GM23338 (cell line): ENCODE measurements at regions not wholly inside any gene's neighbourhood (a gene's known extent, or its start where the extent isn't known, plus 50 kb on each side); places are given as distances from the start of the nearest gene placed in this dataset.
"Not testable (repeated sequence)": the region's sequence is repeated elsewhere in the genome, so short reads cannot be mapped to it uniquely, and the experiment has no call there.

Experiments
- ATAC-seq: fragments of 200-7000 bp; cut with Tn5 transposase; 3 replicates; pipeline ENCODE4 v1.9.1; 2020
- DNase-seq: peaks from one replicate; pipeline ENCODE4 v3.0.0-alpha.2; 2015; ENCODE audit warnings: low spot score
- H2AFZ ChIP-seq: fragments of 200-600 bp; sonication (generic); 2 replicates; pipeline ENCODE4 v1.8.0; 2016; ENCODE audit warnings: antibody characterized with exemption, mild to moderate bottlenecking, moderate library complexity
- H3F3A ChIP-seq: fragments of 200-600 bp; sonication (generic); replicated peaks from 2 replicates; pipeline ENCODE4 v1.8.0; 2017; ENCODE audit warnings: antibody characterized with exemption, mixed run types, low read depth
- H3K27ac ChIP-seq: fragments of 200-600 bp; sonication (generic); 2 replicates; pipeline ENCODE4 v1.6.1; 2016; ENCODE audit warnings: low read depth
- H3K27me3 ChIP-seq: fragments of 200-600 bp; sonication (generic); 2 replicates; pipeline ENCODE4 v1.8.0; 2016; ENCODE audit warnings: mild to moderate bottlenecking, mixed run types, moderate library complexity; ENCODE audit not compliant: insufficient read depth
- H3K36me3 ChIP-seq: fragments of 200-600 bp; sonication (generic); 2 replicates; pipeline ENCODE4 v1.8.0; 2016; ENCODE audit warnings: mild to moderate bottlenecking; ENCODE audit not compliant: insufficient read depth
- H3K4me1 ChIP-seq: fragments of 200-600 bp; sonication (generic); 2 replicates; pipeline ENCODE4 v1.8.0; 2016; ENCODE audit warnings: mild to moderate bottlenecking, moderate library complexity; ENCODE audit not compliant: insufficient read depth
- H3K4me2 ChIP-seq: fragments of 200-600 bp; sonication (generic); 2 replicates; pipeline ENCODE4 v1.7.1; 2017; ENCODE audit warnings: mixed run types
- H3K4me3 ChIP-seq: fragments of 200-600 bp; sonication (generic); 2 replicates; pipeline ENCODE4 v1.6.1; 2016; ENCODE audit warnings: mixed run types
- H3K79me2 ChIP-seq: fragments of 200-600 bp; sonication (generic); replicated peaks from 2 replicates; pipeline ENCODE4 v1.8.0; 2017; ENCODE audit warnings: mild to moderate bottlenecking; ENCODE audit not compliant: insufficient read depth
- H3K9me2 ChIP-seq: fragments of 200-600 bp; sonication (generic); 2 replicates; pipeline ENCODE4 v1.8.0; 2017; ENCODE audit not compliant: insufficient read depth
- H4K20me1 ChIP-seq: fragments of 200-600 bp; sonication (generic); replicated peaks from 2 replicates; pipeline ENCODE4 v1.8.0; 2017; ENCODE audit warnings: mild to moderate bottlenecking; ENCODE audit not compliant: insufficient read depth
- H3K27ac Mint-ChIP-seq: 2 replicates; pipeline ENCODE4 v1.8.0; 2020; ENCODE audit warnings: inconsistent platforms, mild to moderate bottlenecking, moderate library complexity, mixed read lengths
- H3K27me3 Mint-ChIP-seq: 3 replicates; pipeline ENCODE4 v1.8.0; 2022; ENCODE audit warnings: low read depth, mild to moderate bottlenecking, moderate library complexity, mixed read lengths, inconsistent platforms; ENCODE audit not compliant: insufficient read depth, poor library complexity
- H3K36me3 Mint-ChIP-seq: 3 replicates; pipeline ENCODE4 v1.8.0; 2021; ENCODE audit warnings: low read depth, mild to moderate bottlenecking, inconsistent platforms, moderate library complexity, mixed read lengths
- H3K4me1 Mint-ChIP-seq: 3 replicates; pipeline ENCODE4 v1.8.0; 2020; ENCODE audit warnings: mild to moderate bottlenecking, inconsistent platforms, mixed read lengths
- H3K4me3 Mint-ChIP-seq: 3 replicates; pipeline ENCODE4 v1.8.0; 2021; ENCODE audit warnings: moderate library complexity, mild to moderate bottlenecking, inconsistent platforms, mixed read lengths
- H3K9me3 Mint-ChIP-seq: 3 replicates; pipeline ENCODE4 v1.8.0; 2020; ENCODE audit warnings: moderate library complexity, mild to moderate bottlenecking, inconsistent platforms, mixed read lengths
- CREB1 ChIP-seq: fragments of 250-450 bp; sonication (Bioruptor Pico); IDR thresholded peaks from 2 replicates; pipeline ENCODE4 v1.5.0; 2020; ENCODE audit warnings: low read depth, mild to moderate bottlenecking, moderate library complexity
- ETS1 ChIP-seq: IDR thresholded peaks from 2 replicates; pipeline ENCODE4 v1.6.1; 2016; ENCODE audit warnings: antibody characterized with exemption
- EZH2 ChIP-seq: fragments of 200-600 bp; sonication (generic); IDR thresholded peaks from one replicate; pipeline ENCODE4 v1.8.0; 2017; ENCODE audit warnings: antibody characterized with exemption, mild to moderate bottlenecking, low read depth; ENCODE audit not compliant: unreplicated experiment
- EZH2phosphoT487 ChIP-seq: fragments of 200-600 bp; sonication (generic); IDR thresholded peaks from one replicate; pipeline ENCODE4 v1.8.1; 2018; ENCODE audit warnings: antibody characterized with exemption; ENCODE audit not compliant: unreplicated experiment
- JUNB ChIP-seq: IDR thresholded peaks from one replicate; pipeline ENCODE4 v1.6.1; 2016; ENCODE audit warnings: antibody characterized with exemption; ENCODE audit not compliant: unreplicated experiment
- POLR2AphosphoS5 ChIP-seq: IDR thresholded peaks from 2 replicates; pipeline ENCODE4 v1.6.1; 2016; ENCODE audit warnings: antibody characterized with exemption, low read depth
- STAT1 ChIP-seq: IDR thresholded peaks from one replicate; pipeline ENCODE4 v1.6.1; 2016; ENCODE audit warnings: antibody characterized with exemption; ENCODE audit not compliant: unreplicated experiment
- ZNF114 ChIP-seq: fragments of 250-450 bp; sonication (Bioruptor Pico); IDR thresholded peaks from 2 replicates; pipeline ENCODE4 v1.5.0; 2020; ENCODE audit warnings: mild to moderate bottlenecking, moderate library complexity
- ZNF331 ChIP-seq: fragments of 250-450 bp; sonication (Bioruptor Pico); IDR thresholded peaks from 2 replicates; pipeline ENCODE4 v1.5.0; 2020; ENCODE audit warnings: low read depth, mild to moderate bottlenecking, moderate library complexity
- ZNF462 ChIP-seq: fragments of 250-450 bp; sonication (Bioruptor Pico); IDR thresholded peaks from 2 replicates; pipeline ENCODE4 v1.5.0; 2020; ENCODE audit warnings: mild to moderate bottlenecking, moderate library complexity

- H2AFZ ChIP-seq, H3K4me3 Mint-ChIP-seq, DNase-seq, H4K20me1 ChIP-seq, ATAC-seq, H3F3A ChIP-seq, H3K4me1 Mint-ChIP-seq, H3K36me3 ChIP-seq, H3K4me2 ChIP-seq, H3K9me2 ChIP-seq, H3K4me1 ChIP-seq, H3K27ac Mint-ChIP-seq, H3K79me2 ChIP-seq, H3K27ac ChIP-seq, H3K27me3 Mint-ChIP-seq, H3K27me3 ChIP-seq, H3K4me3 ChIP-seq: not testable (repeated sequence)
- Mint-ChIP-seq H3K9me3 (peaks cover 53% of the 10 kb centered on the region), H3K36me3 (peaks cover 12% of the 10 kb centered on the region)
These were observed 227.1 kb upstream of the ZNF722 start for GRCh38 chr7:63771389-63772085.

- Histone ChIP-seq H3K27me3 (no peaks in the 10 kb centered on the region), H3K4me2 (no peak overlapping the region), H3K27ac (no peak overlapping the region), H3K79me2 (no peaks in the 10 kb centered on the region), H3F3A (no peaks in the 10 kb centered on the region), H3K4me1 (no peaks in the 10 kb centered on the region), H3K4me3 (no peak overlapping the region), H3K36me3 (no peaks in the 10 kb centered on the region), H2AFZ (no peak overlapping the region), H3K9me2 (no peaks in the 10 kb centered on the region), H4K20me1 (no peaks in the 10 kb centered on the region)
- DNase-seq = no peak
- Mint-ChIP-seq H3K4me1 (no peaks in the 10 kb centered on the region; the same call in 2 of the 3 replicates), H3K27ac (no peak overlapping the region), H3K9me3 (peaks cover 54% of the 10 kb centered on the region), H3K4me3 (no peak overlapping the region), H3K27me3 (no peaks in the 10 kb centered on the region), H3K36me3 (peaks cover 14% of the 10 kb centered on the region)
- ATAC-seq = no peak
- TF ChIP-seq JUNB (no peak), EZH2 (no peak), ETS1 (no peak), EZH2phosphoT487 (no peak), ZNF114 (CRISPR knock-in tag) (no peak), STAT1 (no peak), POLR2AphosphoS5 (no peak), ZNF331 (no peak), CREB1 (no peak), ZNF462 (CRISPR knock-in tag) (no peak)
These were observed 209.1 kb upstream of the ZNF722 start for GRCh38 chr7:63789378-63790176.
